Loucy (cell line): ENCODE measurements at regions not wholly inside any gene's neighbourhood (a gene's known extent, or its start where the extent isn't known, plus 50 kb on each side); places are given as distances from the start of the nearest gene placed in this dataset.

Experiments
- H2AFZ ChIP-seq: fragments of 200-600 bp; sonication (generic); 2 replicates; pipeline ENCODE4 v1.6.0; 2016; ENCODE audit warnings: antibody characterized with exemption, mild to moderate bottlenecking, low read length, moderate library complexity
- H3F3A ChIP-seq: fragments of 200-600 bp; 2 replicates; pipeline ENCODE4 v1.6.0; 2016; ENCODE audit warnings: antibody characterized with exemption, low read depth, mild to moderate bottlenecking
- H3K27me3 ChIP-seq: fragments of 200-600 bp; sonication (generic); 2 replicates; pipeline ENCODE4 v1.6.1; 2014; ENCODE audit warnings: low read length, mild to moderate bottlenecking; ENCODE audit not compliant: insufficient read depth, poor library complexity, severe bottlenecking
- H3K36me3 ChIP-seq: fragments of 200-600 bp; sonication (generic); 2 replicates; pipeline ENCODE4 v1.6.1; 2016; ENCODE audit warnings: low read length; ENCODE audit not compliant: insufficient read depth
- H3K4me1 ChIP-seq: fragments of 200-600 bp; sonication (generic); 2 replicates; pipeline ENCODE4 v1.5.1; 2014; ENCODE audit warnings: low read length, mild to moderate bottlenecking; ENCODE audit not compliant: insufficient read depth, poor library complexity, severe bottlenecking
- H3K4me2 ChIP-seq: fragments of 200-600 bp; sonication (generic); 2 replicates; pipeline ENCODE4 v1.6.0; 2014; ENCODE audit warnings: antibody characterized with exemption, low read length, low read depth, mild to moderate bottlenecking; ENCODE audit not compliant: poor library complexity, severe bottlenecking
- H3K4me3 ChIP-seq: fragments of 200-600 bp; sonication (generic); 2 replicates; pipeline ENCODE4 v1.5.1; 2014; ENCODE audit warnings: low read length, mild to moderate bottlenecking, mixed read lengths; ENCODE audit not compliant: poor library complexity, severe bottlenecking
- H3K79me2 ChIP-seq: fragments of 200-600 bp; sonication (generic); 2 replicates; pipeline ENCODE4 v1.6.1; 2014; ENCODE audit warnings: low read length; ENCODE audit not compliant: insufficient read depth
- H3K9ac ChIP-seq: fragments of 200-600 bp; sonication (generic); 2 replicates; pipeline ENCODE4 v1.6.0; 2014; ENCODE audit warnings: mild to moderate bottlenecking, low read depth, low read length, moderate library complexity; ENCODE audit not compliant: poor library complexity, severe bottlenecking
- H3K9me2 ChIP-seq: fragments of 200-600 bp; sonication (generic); replicated peaks from 2 replicates; pipeline ENCODE4 v1.6.1; 2016; ENCODE audit warnings: low read depth, low read length, mixed read lengths
- H3K9me3 ChIP-seq: fragments of 200-600 bp; sonication (generic); 2 replicates; pipeline ENCODE4 v1.6.1; 2014; ENCODE audit warnings: mild to moderate bottlenecking, antibody characterized with exemption, low read length, low read depth; ENCODE audit not compliant: insufficient read depth
- H4K20me1 ChIP-seq: fragments of 200-600 bp; sonication (generic); 2 replicates; pipeline ENCODE4 v1.6.0; 2014; ENCODE audit warnings: antibody characterized with exemption, low read length, mild to moderate bottlenecking; ENCODE audit not compliant: insufficient read depth, poor library complexity, severe bottlenecking
- CTCF ChIP-seq: fragments of 200-600 bp; sonication (generic); conservative IDR thresholded peaks from 2 replicates; pipeline ENCODE4 v1.5.1; 2014; ENCODE audit warnings: mild to moderate bottlenecking, antibody characterized with exemption, low read length
- EZH2phosphoT487 ChIP-seq: fragments of 200-600 bp; IDR thresholded peaks from 2 replicates; pipeline ENCODE4 v1.6.1; 2018; ENCODE audit warnings: antibody characterized with exemption, mild to moderate bottlenecking, moderate library complexity, borderline replicate concordance

GRCh38 chr18:23077493-23078256 lies 57.6 kb upstream of the CABLES1 start:
- H3K9ac ChIP-seq, result no peak overlapping the region
- no peaks in the 10 kb centered on the region for H3K9me3 ChIP-seq
- peaks cover 25% of the 10 kb centered on the region for H3K4me1 ChIP-seq
- no peaks in the 10 kb centered on the region for H3K9me2 ChIP-seq
- H3K27me3 ChIP-seq, result no peaks in the 10 kb centered on the region
- no peak overlapping the region for H3K4me3 ChIP-seq
- peak overlapping the region; percentile 93 for H2AFZ ChIP-seq
- no peak overlapping the region for H3K4me2 ChIP-seq
- H4K20me1 ChIP-seq, result no peaks in the 10 kb centered on the region
- H3F3A ChIP-seq, result no peaks in the 10 kb centered on the region
- H3K79me2 ChIP-seq, result no peaks in the 10 kb centered on the region
- TF ChIP-seq EZH2phosphoT487 (no peak), CTCF (peak; percentile 56)
- no peaks in the 10 kb centered on the region for H3K36me3 ChIP-seq

GRCh38 chr18:23085066-23085465 lies 50.2 kb upstream of the CABLES1 start:
- H3K9me3 ChIP-seq, result no peaks in the 10 kb centered on the region
- TF ChIP-seq CTCF (no peak), EZH2phosphoT487 (no peak)

More at GRCh38 chr18:23085066-23085465, 50.2 kb upstream of the CABLES1 start:
- no peaks in the 10 kb centered on the region for H3K36me3 ChIP-seq
- H2AFZ ChIP-seq, result no peak overlapping the region
- H3K9me2 ChIP-seq, result no peaks in the 10 kb centered on the region
- H3F3A ChIP-seq, result no peaks in the 10 kb centered on the region
- no peak overlapping the region for H3K4me2 ChIP-seq
- H3K9ac ChIP-seq, result no peak overlapping the region
- no peak overlapping the region for H3K4me3 ChIP-seq
- no peaks in the 10 kb centered on the region for H3K4me1 ChIP-seq
- H4K20me1 ChIP-seq, result no peaks in the 10 kb centered on the region
- H3K79me2 ChIP-seq, result no peaks in the 10 kb centered on the region
- no peaks in the 10 kb centered on the region for H3K27me3 ChIP-seq
